Activated B cell treated with CpG ODN at 0.5 μM for 24 hours (primary cell): ENCODE measurements at regions not wholly inside any gene's neighbourhood (a gene's known extent, or its start where the extent isn't known, plus 50 kb on each side); places are given as distances from the start of the nearest gene placed in this dataset.
"Not testable (repeated sequence)": the region's sequence is repeated elsewhere in the genome, so short reads cannot be mapped to it uniquely, and the experiment has no call there.

Experiments used
- ATAC-seq: fragments of 200-7000 bp; cut with Tn5 transposase; one replicate; pipeline ENCODE4 v1.10.0; 2021; ENCODE audit warnings: low read depth, mild to moderate bottlenecking, moderate library complexity
- CTCF ChIA-PET: fragments of 350-600 bp; sonication (Branson Sonifier 250); formaldehyde crosslinking; loops from one replicate; lab custom pipeline; 2021; ENCODE audit warnings: antibody characterized with exemption; lab: Charles Lee
- POLR2A ChIA-PET: fragments of 350-600 bp; sonication (Branson Sonifier 250); formaldehyde crosslinking; loops from one replicate; lab custom pipeline; 2021; ENCODE audit warnings: antibody characterized with exemption; lab: Charles Lee
- DNase-seq: peaks from one replicate; pipeline ENCODE4 v3.0.0; 2022
- H3K27ac Mint-ChIP-seq: one replicate; pipeline ENCODE4 v1.8.0; 2020; ENCODE audit warnings: mixed read lengths
- H3K27me3 Mint-ChIP-seq: one replicate; pipeline ENCODE4 v1.8.0; 2021; ENCODE audit warnings: mixed read lengths
- H3K36me3 Mint-ChIP-seq: one replicate; pipeline ENCODE4 v1.8.0; 2021; ENCODE audit warnings: low read depth, mixed read lengths
- H3K4me1 Mint-ChIP-seq: one replicate; pipeline ENCODE4 v1.8.0; 2021; ENCODE audit warnings: mixed read lengths
- H3K4me3 Mint-ChIP-seq: one replicate; pipeline ENCODE4 v1.8.0; 2020; ENCODE audit warnings: mild to moderate bottlenecking, mixed read lengths
- H3K9me3 Mint-ChIP-seq: one replicate; pipeline ENCODE4 v1.8.0; 2020; ENCODE audit warnings: mixed read lengths
- CTCF ChIP-seq: fragments of 200-600 bp; IDR thresholded peaks from one replicate; pipeline ENCODE4 v1.8.0; 2022; ENCODE audit warnings: antibody characterized with exemption, mild to moderate bottlenecking
- intact Hi-C: fragments of 100-400 bp; cut with micrococcal nuclease; formaldehyde crosslinking; loops from one replicate; pipeline ENCODE4 v1.15.1; 2024

- ChIA-PET POLR2A (interaction anchor here (0.6 kb wide), 1 partner anchor 301 kb away, joined by 3 read pairs; no protein-coding TSS in a partner anchor), CTCF (no interaction called here)
- H3K27me3 Mint-ChIP-seq: peaks cover 7% of the 10 kb centered on the region
- H3K27ac Mint-ChIP-seq: no peak overlapping the region
- peaks cover 2% of the 10 kb centered on the region for H3K4me1 Mint-ChIP-seq
- no peak for DNase-seq
- TF ChIP-seq CTCF: no peak
- ATAC-seq: no peak
- no peak overlapping the region for H3K4me3 Mint-ChIP-seq
- no peaks in the 10 kb centered on the region for H3K9me3 Mint-ChIP-seq
- no peaks in the 10 kb centered on the region for H3K36me3 Mint-ChIP-seq
- intact Hi-C loops: no loop called here
Observed at GRCh38 chr12:89225401-89225800, 126.9 kb downstream of the DUSP6 start.

DNA sequence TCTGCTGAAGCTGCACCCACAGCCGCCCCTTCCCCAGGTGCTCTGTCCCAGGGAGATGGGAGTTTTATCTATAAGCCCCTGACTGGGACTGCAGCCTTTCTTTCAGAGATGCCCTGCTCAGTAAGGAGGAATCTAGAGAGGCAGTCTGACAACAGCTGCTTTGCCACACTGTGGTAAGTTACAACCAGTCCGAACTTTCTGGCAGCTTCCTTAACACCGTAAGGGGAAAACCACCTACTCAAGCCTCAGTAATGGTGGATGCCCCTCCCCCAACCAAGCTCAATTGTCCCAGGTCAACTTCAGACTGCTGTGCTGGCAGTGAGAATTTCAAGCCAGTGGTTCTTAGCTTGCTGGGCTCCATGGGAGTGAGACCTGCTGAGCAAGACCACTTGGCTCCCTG is 129.7 kb downstream of the DUSP6 start:
- intact Hi-C loops: not testable (repeated sequence)

DNA sequence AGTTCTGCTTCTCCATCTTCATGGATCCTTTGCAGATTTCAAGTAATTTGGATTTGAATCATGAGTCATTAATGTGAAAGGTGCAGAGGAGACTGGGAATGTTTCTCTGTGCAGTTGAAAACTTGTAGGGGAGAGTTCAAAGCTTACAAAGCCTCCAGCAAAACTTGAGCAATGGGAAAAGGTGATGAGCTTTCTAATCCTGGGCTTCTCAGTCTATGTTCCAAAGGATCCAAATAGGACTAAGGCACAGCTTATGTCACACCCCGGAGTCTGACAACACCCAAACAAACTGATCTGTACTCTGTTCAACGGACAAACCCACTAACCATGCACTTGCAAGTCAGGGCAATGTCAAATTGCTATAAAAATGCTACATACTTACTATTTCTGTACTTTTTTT is 134.8 kb downstream of the DUSP6 start:
- H3K4me1 Mint-ChIP-seq: peaks cover 9% of the 10 kb centered on the region
- CTCF ChIA-PET: no interaction called here
- ATAC-seq (no peak), DNase-seq (no peak)
- no peak for TF ChIP-seq CTCF
- intact Hi-C loops: no loop called here
- no peak overlapping the region for H3K4me3 Mint-ChIP-seq
- H3K27me3 Mint-ChIP-seq: peaks cover 10% of the 10 kb centered on the region
- POLR2A ChIA-PET: no interaction called here
- H3K27ac Mint-ChIP-seq: no peak overlapping the region
- H3K36me3 Mint-ChIP-seq: no peaks in the 10 kb centered on the region
- H3K9me3 Mint-ChIP-seq: no peaks in the 10 kb centered on the region

More for the DNA sequence above, 129.7 kb downstream of the DUSP6 start:
- H3K4me1 Mint-ChIP-seq, ATAC-seq, H3K9me3 Mint-ChIP-seq, H3K27me3 Mint-ChIP-seq, CTCF ChIA-PET, H3K4me3 Mint-ChIP-seq, H3K36me3 Mint-ChIP-seq, POLR2A ChIA-PET, DNase-seq, H3K27ac Mint-ChIP-seq: not testable (repeated sequence)

- ChIA-PET CTCF (no interaction called here), POLR2A (no interaction called here)
- peaks cover 9% of the 10 kb centered on the region for H3K4me1 Mint-ChIP-seq
- no peak overlapping the region for H3K4me3 Mint-ChIP-seq
- TF ChIP-seq CTCF: no peak
- H3K36me3 Mint-ChIP-seq: no peaks in the 10 kb centered on the region
- ATAC-seq: no peak
- peaks cover 3% of the 10 kb centered on the region for H3K27me3 Mint-ChIP-seq
- DNase-seq: no peak
- no peak overlapping the region for H3K27ac Mint-ChIP-seq
- no peaks in the 10 kb centered on the region for H3K9me3 Mint-ChIP-seq
- intact Hi-C loops: no loop called here
Observed at GRCh38 chr12:89216211-89216952, 135.9 kb downstream of the DUSP6 start.

DNA sequence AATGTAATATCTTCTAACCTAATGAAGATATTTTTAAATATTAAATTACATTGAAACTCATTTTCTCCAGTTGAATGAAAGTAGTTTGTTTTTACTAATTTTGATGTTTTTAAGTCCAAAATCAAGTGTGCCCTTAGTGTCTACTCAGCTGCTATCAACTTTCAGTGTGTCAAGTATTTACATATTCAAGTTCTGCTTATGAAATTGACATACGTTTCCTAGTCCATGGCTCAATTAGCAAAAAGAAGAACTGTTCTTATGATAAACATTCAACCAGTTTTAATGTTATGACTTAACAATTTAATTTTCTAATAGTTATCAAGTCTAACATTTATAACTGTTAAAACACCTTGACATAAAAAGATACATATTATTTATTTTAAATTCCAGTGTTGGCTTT is 137.1 kb downstream of the DUSP6 start:
- no peak for TF ChIP-seq CTCF
- Mint-ChIP-seq H3K4me3 (no peak overlapping the region), H3K27ac (no peak overlapping the region), H3K27me3 (peaks cover 3% of the 10 kb centered on the region), H3K9me3 (no peaks in the 10 kb centered on the region), H3K36me3 (no peaks in the 10 kb centered on the region), H3K4me1 (peaks cover 9% of the 10 kb centered on the region)
- no peak for ATAC-seq
- POLR2A ChIA-PET: no interaction called here
- CTCF ChIA-PET: no interaction called here
- DNase-seq: no peak
- intact Hi-C loops: no loop called here
